K562 (cell line): ENCODE measurements at regions not wholly inside any gene's neighbourhood (a gene's known extent, or its start where the extent isn't known, plus 50 kb on each side); places are given as distances from the start of the nearest gene placed in this dataset.

Experiments
- ATAC-seq: fragments of 200-7000 bp; cut with Tn5 transposase; 3 replicates; pipeline ENCODE4 v1.9.1; 2020; ENCODE audit warnings: moderate library complexity
- BruUV-seq: library from RNA; stranded (reverse); fragments of 400-500 nt; replicated peaks from 2 replicates; lab custom pipeline; 2021; lab: Mats Ljungman, UMichigan
- CTCF ChIA-PET: fragments of 300-600 bp; formaldehyde crosslinking; extraction: SDS; loops from one replicate; lab custom pipeline; 2021; ENCODE audit warnings: low intra/inter-chr PET ratio; lab: Yijun Ruan, JAX
- POLR2A ChIA-PET: fragments of 300-600, 350-650 bp; sonication (Branson Sonifier 250); formaldehyde crosslinking; extraction: SDS; loops from one replicate; lab custom pipeline; 2021; ENCODE audit warnings: antibody characterized with exemption, inconsistent platforms; lab: Yijun Ruan, JAX
- DNase-seq, 4 experiments: peaks; one replicate each; pipeline versions ENCODE4 v3.0.0 to v3.0.0-alpha.2; 2011 to 2018; ENCODE audit warnings: low spot score in 3 of 4, mixed read lengths in 3 of 4; ENCODE audit errors: extremely low read depth in 1 of 4
- FAIRE-seq: peaks from 2 replicates; lab custom pipeline; 2011; peaks lifted over from hg19 to GRCh38; lab: Jason Lieb, UNC
- H2AFZ ChIP-seq: 2 replicates; pipeline ENCODE4 v1.6.0; 2011; ENCODE audit warnings: low read depth, low read length, control low read depth, inconsistent platforms
- H3K27ac ChIP-seq: fragments of 200-600 bp; 3 replicates; pipeline ENCODE4 v1.8.0; 2011; ENCODE audit warnings: low read depth, mild to moderate bottlenecking, control low read depth, inconsistent platforms, low read length, moderate library complexity, mixed read lengths; ENCODE audit errors: extremely low read depth
- H3K27me3 ChIP-seq, 2 experiments: fragments of 300-600 bp in 1 of 2; 2 replicates in 1 of 2; 3 replicates in 1 of 2; pipeline versions ENCODE4 v1.6.0 to v1.8.0; 2011; ENCODE audit warnings: inconsistent platforms in 2 of 2, low read length in 2 of 2, mild to moderate bottlenecking in 1 of 2, mixed read lengths in 1 of 2, moderate library complexity in 1 of 2; ENCODE audit not compliant: control insufficient read depth in 2 of 2, insufficient read depth in 2 of 2
- H3K36me3 ChIP-seq: fragments of 300-600 bp; 3 replicates; pipeline ENCODE4 v1.8.0; 2011; ENCODE audit warnings: mild to moderate bottlenecking, low read length, inconsistent platforms; ENCODE audit not compliant: control insufficient read depth, insufficient read depth
- H3K4me1 ChIP-seq, 2 experiments: fragments of 200-600 bp in 1 of 2; replicated peaks in 1 of 2; 2 replicates in 1 of 2; 3 replicates in 1 of 2; pipeline versions ENCODE4 v1.5.1 to v1.8.0; 2011; ENCODE audit warnings: inconsistent platforms in 2 of 2, low read length in 2 of 2, mild to moderate bottlenecking in 1 of 2, mixed read lengths in 1 of 2, moderate library complexity in 1 of 2; ENCODE audit not compliant: control insufficient read depth in 2 of 2, insufficient read depth in 2 of 2
- H3K4me2 ChIP-seq: 2 replicates; pipeline ENCODE4 v1.6.1; 2011; ENCODE audit warnings: low read length, control low read depth, inconsistent platforms, mixed read lengths; ENCODE audit not compliant: insufficient read depth
- H3K4me3 ChIP-seq: fragments of 200-600 bp; sonication (generic), shearing (Covaris generic); 2 replicates; pipeline ENCODE4 v1.5.1; 2016; ENCODE audit warnings: control low read depth, inconsistent platforms
- H3K79me2 ChIP-seq: fragments of 200-600 bp; 3 replicates; pipeline ENCODE4 v1.8.0; 2011; ENCODE audit warnings: low read length, inconsistent platforms; ENCODE audit not compliant: control insufficient read depth, insufficient read depth
- H3K9ac ChIP-seq, 2 experiments: 2 replicates each; pipeline versions ENCODE4 v1.6.0 to v1.6.1; 2011; ENCODE audit warnings: low read depth in 2 of 2, low read length in 2 of 2, control low read depth in 1 of 2, inconsistent platforms in 1 of 2, mild to moderate bottlenecking in 1 of 2, mixed read lengths in 1 of 2; ENCODE audit not compliant: insufficient read depth in 1 of 2
- H3K9me1 ChIP-seq: one replicate; pipeline ENCODE4 v1.6.0; 2011; ENCODE audit warnings: inconsistent platforms, mild to moderate bottlenecking, low read length, moderate library complexity; ENCODE audit not compliant: control insufficient read depth, insufficient read depth
- H3K9me3 ChIP-seq: replicated peaks from 2 replicates; pipeline ENCODE4 v1.5.1; 2011; ENCODE audit warnings: low read depth, low read length, inconsistent platforms; ENCODE audit not compliant: control insufficient read depth, insufficient read depth
- H4K20me1 ChIP-seq: replicated peaks from 2 replicates; pipeline ENCODE4 v1.6.1; 2011; ENCODE audit warnings: low read length, inconsistent platforms, mixed read lengths; ENCODE audit not compliant: control insufficient read depth, insufficient read depth
- ADNP ChIP-seq: fragments of 200-800 bp; sonication (Bioruptor generic); IDR thresholded peaks from 2 replicates; pipeline ENCODE4 v1.6.1; 2016; ENCODE audit warnings: missing genetic modification characterization, missing compliant biosample characterization
- CBX8 ChIP-seq: fragments of 200-600 bp; sonication (generic); IDR thresholded peaks from 2 replicates; pipeline ENCODE4 v1.6.1; 2012; ENCODE audit warnings: borderline replicate concordance, mixed run types, low read depth, mild to moderate bottlenecking, moderate library complexity, mixed read lengths, low read length, control low read depth, inconsistent platforms; ENCODE audit not compliant: poor library complexity, severe bottlenecking; ENCODE audit errors: extremely low read depth
- CREB1 ChIP-seq, 2 experiments: sonication (generic) in 1 of 2; formaldehyde crosslinking in 1 of 2; IDR thresholded peaks; 2 replicates each; pipeline versions ENCODE4 v1.6.1 to v1.8.0; 2012 to 2022; ENCODE audit warnings: inconsistent platforms in 1 of 2, mild to moderate bottlenecking in 1 of 2, missing genetic modification reagents in 1 of 2, moderate library complexity in 1 of 2
- CREB3 ChIP-seq: fragments of 450-650 bp; conservative IDR thresholded peaks from 2 replicates; pipeline ENCODE4 v1.6.1; 2016; ENCODE audit warnings: missing genetic modification characterization, low read depth, mild to moderate bottlenecking, missing compliant biosample characterization, moderate library complexity
- DACH1 ChIP-seq: fragments of 450-650 bp; IDR thresholded peaks from 2 replicates; pipeline ENCODE4 v1.6.1; 2018; ENCODE audit not compliant: partially characterized antibody
- DMBX1 ChIP-seq: fragments of 250-450 bp; sonication (Bioruptor Pico); IDR thresholded peaks from 2 replicates; pipeline ENCODE4 v1.8.0; 2022; ENCODE audit warnings: inconsistent platforms, mild to moderate bottlenecking, moderate library complexity, borderline replicate concordance
- KLF6 ChIP-seq: fragments of 250-450 bp; sonication (Bioruptor Pico); IDR thresholded peaks from 2 replicates; pipeline ENCODE4 v1.4.0; 2020; ENCODE audit warnings: mild to moderate bottlenecking, moderate library complexity, borderline replicate concordance
- MBD2 ChIP-seq: sonication (generic); IDR thresholded peaks from 2 replicates; pipeline ENCODE4 v1.6.1; 2016; ENCODE audit warnings: low read depth, borderline replicate concordance
- MEF2D ChIP-seq: conservative IDR thresholded peaks from 2 replicates; pipeline ENCODE4 v1.6.1; 2016; ENCODE audit warnings: low read depth, missing genetic modification characterization, missing compliant biosample characterization
- PBX2 ChIP-seq, 2 experiments: IDR thresholded peaks in 1 of 2; conservative IDR thresholded peaks in 1 of 2; 2 replicates each; pipeline ENCODE4 v1.6.1; 2016; ENCODE audit warnings: low read depth in 2 of 2, mild to moderate bottlenecking in 1 of 2, missing compliant biosample characterization in 1 of 2, missing genetic modification characterization in 1 of 2, moderate library complexity in 1 of 2
- PRMT5 ChIP-seq: sonication (generic); formaldehyde crosslinking; IDR thresholded peaks from 2 replicates; pipeline ENCODE4 v1.5.0; 2020; ENCODE audit warnings: missing genetic modification reagents
- SAP30 ChIP-seq: fragments of 200-600 bp; sonication (generic); IDR thresholded peaks from 2 replicates; pipeline ENCODE4 v1.6.1; 2012; ENCODE audit warnings: borderline replicate concordance, low read depth, mild to moderate bottlenecking, moderate library complexity, low read length, control low read depth, inconsistent platforms; ENCODE audit not compliant: insufficient read depth, poor library complexity, severe bottlenecking
- VEZF1 ChIP-seq: fragments of 200-800 bp; sonication (Bioruptor generic); IDR thresholded peaks from 2 replicates; pipeline ENCODE4 v1.6.1; 2017; ENCODE audit warnings: missing genetic modification characterization, missing compliant biosample characterization
- XRCC4 ChIP-seq: IDR thresholded peaks from one replicate; pipeline ENCODE4 v1.6.1; 2011; ENCODE audit not compliant: insufficient read depth, insufficient read length; ENCODE audit errors: extremely low read depth
- WGBS: fragments of 100-300 bp; shearing (Covaris generic); methylation state at CpG from one replicate; pipeline ENCODE4 v1.1.6; 2016; ENCODE audit warnings: low coverage, mixed read lengths; ENCODE audit not compliant: insufficient coverage; ENCODE audit errors: missing lambda C conversion rate; 5-methylcytosine and 5-hydroxymethylcytosine counted together
- in situ Hi-C: fragments of 300-500 bp; cut with MboI; formaldehyde crosslinking; loops from 4 replicates; pipeline ENCODE4 v1.15.0; 2018; ENCODE audit warnings: inconsistent platforms, mixed read lengths
- intact Hi-C: fragments of 100-400 bp; cut with micrococcal nuclease; formaldehyde crosslinking; loops from 2 replicates; pipeline ENCODE4 v1.14.2; 2022

GRCh38 chr4:57184378-57185029, 74.3 kb upstream of the IGFBP7 start:
- Histone ChIP-seq H3K4me2 (no peak overlapping the region), H3K4me3 (no peak overlapping the region), H3K9ac (no peak overlapping the region), H3K9me1 (no peaks in the 10 kb centered on the region), H3K9me3 (no peaks in the 10 kb centered on the region), H3K27ac (no peak overlapping the region), H3K36me3 (no peaks in the 10 kb centered on the region), H3K27me3 (peaks cover 0 to 8% of the 10 kb centered on the region in 2 experiments; a peak in 2 of 5 replicates), H2AFZ (no peak overlapping the region), H3K79me2 (no peaks in the 10 kb centered on the region), H3K4me1 (no peaks in the 10 kb centered on the region; a peak in 1 of 5 replicates), H4K20me1 (no peaks in the 10 kb centered on the region)
- intact Hi-C loops (no loop called here), in situ Hi-C loops (no loop called here)
- ChIA-PET CTCF (no interaction called here), POLR2A (interaction anchor here (0.6 to 1.1 kb wide), 3 partner anchors 10 to 23 kb away, joined by 3 to 4 read pairs (median 4); no protein-coding TSS in a partner anchor)
- BruUV-seq = no TSS peak
- FAIRE-seq (no peak), DNase-seq (no peak), ATAC-seq (no peak)
- 1% methylated on average over 17 of the region's 18 CpGs for WGBS
- TF ChIP-seq MEF2D (tag) (no peak), CBX8 (no peak), PRMT5 (CRISPR knock-in tag) (no peak), VEZF1 (CRISPR knock-in tag) (no peak), XRCC4 (no peak), KLF6 (CRISPR knock-in tag) (no peak), PBX2 (CRISPR knock-in tag; IDR thresholded peaks at IDR 0.05; ENCODE audit: low read depth) (no peak), PBX2 (tag; conservative IDR thresholded peaks at IDR 0.05; ENCODE audit: low read depth) (no peak), ADNP (tag) (no peak), DACH1 (no peak), SAP30 (no peak), CREB3 (tag) (no peak), MBD2 (no peak), DMBX1 (CRISPR knock-in tag) (no peak), CREB1 (IDR thresholded peaks at IDR 0.05) (no peak), CREB1 (CRISPR knock-in tag; IDR thresholded peaks at IDR 0.05) (no peak)
